NCI-H2081 treated with DMSO at 0.1 percent for 48 hours (cell line): ENCODE measurements at regions not wholly inside any gene's neighbourhood (a gene's known extent, or its start where the extent isn't known, plus 50 kb on each side); places are given as distances from the start of the nearest gene placed in this dataset.

Experiments
- DNase-seq: peaks from one replicate; lab custom pipeline; 2025; lab: John Stamatoyannopoulos, UW

- DNase-seq, result no peak
These were observed 115.8 kb upstream of the SERTAD2 start for GRCh38 chr2:64769392-64770044.

- no peak for DNase-seq
These were observed 116.5 kb upstream of the SERTAD2 start for GRCh38 chr2:64770137-64770780.

- no peak for DNase-seq
These were observed 117.1 kb upstream of the SERTAD2 start for GRCh38 chr2:64770781-64771334.

- DNase-seq, result no peak
These were observed 118.0 kb upstream of the SERTAD2 start for GRCh38 chr2:64771737-64772136.

GRCh38 chr2:64773461-64774118 is 119.9 kb upstream of the SERTAD2 start:
- no peak for DNase-seq

- DNase-seq, result no peak
These were observed 124.1 kb upstream of the SERTAD2 start for GRCh38 chr2:64777841-64778240.

- DNase-seq, result no peak
These were observed 125.5 kb upstream of the SERTAD2 start for GRCh38 chr2:64779117-64779690.

- no peak for DNase-seq
These were observed 126.3 kb upstream of the SERTAD2 start for GRCh38 chr2:64780041-64780440.

GRCh38 chr2:64781711-64782390 is 128.1 kb upstream of the SERTAD2 start:
- no peak for DNase-seq

GRCh38 chr2:64784168-64785061 is 130.7 kb upstream of the SERTAD2 start:
- no peak for DNase-seq

GRCh38 chr2:64785245-64785644 is 131.5 kb upstream of the SERTAD2 start:
- DNase-seq, result no peak

- DNase-seq, result no peak
These were observed 132.8 kb upstream of the SERTAD2 start for GRCh38 chr2:64786343-64787018.

- no peak for DNase-seq
These were observed 133.3 kb upstream of the SERTAD2 start for GRCh38 chr2:64787019-64787365.

GRCh38 chr2:64787698-64788097 is 134.0 kb upstream of the SERTAD2 start:
- no peak for DNase-seq

GRCh38 chr2:64789466-64790320 is 136.0 kb upstream of the SERTAD2 start:
- DNase-seq, result no peak

GRCh38 chr2:64792300-64792699 is 138.6 kb upstream of the SERTAD2 start:
- DNase-seq, result no peak

- DNase-seq, result no peak
These were observed 139.4 kb upstream of the SERTAD2 start for GRCh38 chr2:64792995-64793639.

- DNase-seq, result no peak
These were observed 140.0 kb upstream of the SERTAD2 start for GRCh38 chr2:64793701-64794100.

- no peak for DNase-seq
These were observed 140.8 kb upstream of the SERTAD2 start for GRCh38 chr2:64794426-64794995.
